HEK293 (cell line): ENCODE measurements at regions not wholly inside any gene's neighbourhood (a gene's known extent, or its start where the extent isn't known, plus 50 kb on each side); places are given as distances from the start of the nearest gene placed in this dataset.

Experiments used
- CTCF ChIP-seq: fragments of 450-650 bp; formaldehyde crosslinking; IDR thresholded peaks from 2 replicates; pipeline ENCODE4 v1.5.1; 2016; ENCODE audit warnings: missing biosample characterization, missing genetic modification characterization
- KLF10 ChIP-seq: fragments of 450-650 bp; IDR thresholded peaks from 2 replicates; pipeline ENCODE4 v1.5.1; 2018; ENCODE audit warnings: missing biosample characterization, mild to moderate bottlenecking, missing genetic modification characterization
- PBX3 ChIP-seq: sonication (generic); formaldehyde crosslinking; IDR thresholded peaks from 2 replicates; pipeline ENCODE4 v1.8.1; 2022; ENCODE audit warnings: mild to moderate bottlenecking, moderate library complexity, missing genetic modification reagents
- ZNF148 ChIP-seq: fragments of 450-650 bp; formaldehyde crosslinking; IDR thresholded peaks from 2 replicates; pipeline ENCODE4 v1.5.0; 2017; ENCODE audit warnings: missing biosample characterization, missing genetic modification characterization, borderline replicate concordance

GRCh38 chr4:35883108-35883507 lies 361.2 kb downstream of the ARAP2 start:
- TF ChIP-seq PBX3 (CRISPR knock-in tag) (no peak), KLF10 (tag by site-specific recombination) (no peak), CTCF (tag by site-specific recombination) (no peak), ZNF148 (no peak)
